GM18909 (cell line): ENCODE measurements at regions not wholly inside any gene's neighbourhood (a gene's known extent, or its start where the extent isn't known, plus 50 kb on each side); places are given as distances from the start of the nearest gene placed in this dataset.
"Not testable (repeated sequence)": the region's sequence is repeated elsewhere in the genome, so short reads cannot be mapped to it uniquely, and the experiment has no call there.

ENCODE experiments used
- ATAC-seq: cut with Tn5 transposase; IDR thresholded peaks from one replicate; pipeline ENCODE4 v1.9.1; 2021; ENCODE audit warnings: mild to moderate bottlenecking; ENCODE audit not compliant: unreplicated experiment, poor library complexity

DNA sequence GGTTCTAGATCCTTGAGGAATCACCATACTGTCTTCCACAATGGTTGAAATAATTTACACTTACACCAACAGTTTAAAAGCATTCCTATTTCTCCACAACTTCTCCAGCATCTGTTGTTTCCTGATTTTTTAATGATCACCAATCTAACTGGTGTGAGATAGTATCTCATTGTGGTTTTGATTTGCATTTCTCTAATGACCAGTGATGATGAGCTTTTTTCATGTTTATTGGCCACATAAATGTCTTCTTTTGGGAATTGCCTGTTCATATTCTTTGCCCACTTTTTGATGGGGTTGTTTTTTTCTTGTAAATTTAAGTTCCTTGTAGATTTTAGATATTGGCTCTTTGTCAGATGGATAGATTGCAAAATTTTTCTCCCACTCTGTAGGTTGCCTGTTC lies 138.2 kb downstream of the CXCL12 start:
- ATAC-seq = not testable (repeated sequence)

DNA sequence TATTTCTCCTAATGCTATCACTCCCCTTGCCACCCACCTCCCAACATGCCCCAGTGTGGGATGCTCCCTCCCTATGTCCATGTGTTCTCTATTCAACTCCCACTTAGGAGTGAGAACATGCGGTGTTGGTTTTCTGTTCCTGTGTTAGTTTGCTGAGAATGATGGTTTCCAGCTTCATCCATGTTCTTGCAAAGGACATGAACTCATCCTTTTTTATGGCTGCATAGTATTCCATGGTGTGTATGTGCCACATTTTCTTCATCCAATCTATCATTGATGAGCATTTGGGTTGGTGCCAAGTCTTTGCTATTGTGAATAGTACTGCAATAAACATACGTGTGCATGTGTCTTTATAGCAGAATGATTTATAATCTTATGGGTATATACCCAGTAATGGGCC lies 138.6 kb downstream of the CXCL12 start:
- ATAC-seq = not testable (repeated sequence)

- no peak for ATAC-seq
Measured at GRCh38 chr10:44245601-44245938, 139.3 kb downstream of the CXCL12 start.

DNA sequence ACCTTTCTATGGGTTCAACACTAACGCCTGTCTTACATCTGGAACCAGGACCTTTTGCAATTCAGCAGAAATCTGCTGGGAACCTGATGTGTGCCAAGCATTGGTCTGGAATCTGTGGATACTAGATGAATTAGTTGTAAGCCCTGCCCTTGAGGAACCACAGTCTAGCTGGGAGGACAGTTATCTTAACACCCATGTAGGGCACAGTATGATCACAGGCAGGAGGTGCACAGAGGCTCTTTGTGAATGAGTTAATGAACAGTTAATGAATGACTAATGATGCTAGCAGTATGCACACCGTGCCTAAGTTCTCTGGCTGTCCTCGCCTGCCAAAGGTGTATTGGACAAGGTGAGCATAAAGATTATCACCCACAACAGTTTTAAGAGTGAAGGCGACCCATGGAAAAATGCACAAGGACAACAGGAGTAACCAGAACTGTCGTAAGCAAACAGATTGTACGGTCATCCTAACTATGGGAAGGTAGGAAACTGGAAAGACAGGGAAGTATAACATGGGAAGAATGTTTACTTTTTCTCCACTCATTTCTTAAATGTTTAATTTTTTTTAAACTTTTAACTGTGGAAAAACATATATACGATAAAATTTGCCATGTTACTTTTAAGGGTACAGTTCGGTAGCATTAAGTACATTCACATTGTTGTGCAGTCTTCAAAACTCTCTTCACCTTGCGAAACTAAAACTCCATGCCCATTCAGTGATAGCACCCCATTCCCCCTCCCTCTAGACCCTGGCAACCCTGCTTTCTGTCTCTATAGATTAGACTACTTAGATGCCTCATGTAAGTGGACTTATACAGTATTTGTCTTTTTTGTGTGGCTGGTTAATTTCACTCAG lies 139.9 kb downstream of the CXCL12 start:
- no peak for ATAC-seq

- no peak for ATAC-seq
Measured at GRCh38 chr10:44243851-44244510, 140.9 kb downstream of the CXCL12 start.

DNA sequence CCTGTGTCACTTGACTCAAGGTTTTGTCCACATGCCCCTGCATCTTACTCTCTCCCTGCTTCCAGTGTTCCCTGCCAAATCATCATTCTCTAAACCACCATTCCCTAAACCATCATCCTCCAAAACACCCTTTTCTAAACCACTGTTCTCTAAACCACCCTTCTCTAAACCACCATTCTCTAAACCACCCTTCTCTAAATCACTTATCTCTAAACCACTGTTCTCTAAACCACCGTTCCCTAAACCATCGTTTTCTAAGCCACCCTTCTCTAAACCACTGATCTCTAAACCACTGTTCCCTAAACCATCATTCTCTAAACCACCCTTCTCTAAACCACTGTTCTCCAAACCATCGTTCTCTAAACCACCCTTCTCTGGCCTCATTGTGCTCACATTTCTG lies 142.1 kb downstream of the CXCL12 start:
- ATAC-seq = no peak

DNA sequence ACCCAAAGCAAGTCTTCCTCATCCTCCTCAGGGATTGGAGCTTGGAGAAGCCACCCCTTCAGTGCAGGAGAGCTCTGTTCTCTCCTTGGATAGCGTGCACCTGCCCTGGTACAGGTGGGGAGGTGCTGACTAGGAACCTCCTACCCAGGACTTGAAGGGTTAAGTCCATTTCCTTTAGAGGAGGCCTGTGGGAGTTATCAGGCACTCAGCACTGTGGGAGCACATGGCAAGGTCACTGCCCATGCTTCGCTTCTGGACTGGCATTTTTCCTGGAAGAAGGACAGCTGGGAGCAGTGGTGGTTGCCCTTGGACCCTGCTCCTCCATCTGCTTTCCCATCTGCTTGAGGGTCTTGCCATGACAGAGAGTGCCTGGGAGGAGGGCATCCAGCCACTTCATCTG lies 142.8 kb downstream of the CXCL12 start:
- no peak for ATAC-seq

GRCh38 chr10:44240584-44241205 lies 144.2 kb downstream of the CXCL12 start:
- ATAC-seq = no peak

DNA sequence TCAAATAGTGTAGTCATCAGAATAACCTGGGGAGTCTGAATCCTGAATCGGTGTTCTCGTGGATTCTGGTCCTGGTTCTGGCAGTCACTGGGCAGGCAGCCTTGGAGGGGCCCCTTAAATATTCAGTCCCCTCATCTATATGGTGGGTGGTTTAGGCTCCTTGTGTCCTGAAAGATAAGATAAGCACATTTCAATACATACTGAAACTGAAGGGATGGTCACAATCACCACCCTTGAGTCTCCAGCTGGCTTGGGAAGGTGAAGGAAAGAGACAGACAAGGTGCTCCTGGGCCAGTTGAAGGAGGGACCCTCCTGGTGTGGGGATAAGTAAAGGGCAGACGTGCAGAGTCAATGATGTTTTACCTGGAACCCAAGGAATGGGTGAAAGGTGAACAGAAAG lies 146.7 kb downstream of the CXCL12 start:
- ATAC-seq = no peak

DNA sequence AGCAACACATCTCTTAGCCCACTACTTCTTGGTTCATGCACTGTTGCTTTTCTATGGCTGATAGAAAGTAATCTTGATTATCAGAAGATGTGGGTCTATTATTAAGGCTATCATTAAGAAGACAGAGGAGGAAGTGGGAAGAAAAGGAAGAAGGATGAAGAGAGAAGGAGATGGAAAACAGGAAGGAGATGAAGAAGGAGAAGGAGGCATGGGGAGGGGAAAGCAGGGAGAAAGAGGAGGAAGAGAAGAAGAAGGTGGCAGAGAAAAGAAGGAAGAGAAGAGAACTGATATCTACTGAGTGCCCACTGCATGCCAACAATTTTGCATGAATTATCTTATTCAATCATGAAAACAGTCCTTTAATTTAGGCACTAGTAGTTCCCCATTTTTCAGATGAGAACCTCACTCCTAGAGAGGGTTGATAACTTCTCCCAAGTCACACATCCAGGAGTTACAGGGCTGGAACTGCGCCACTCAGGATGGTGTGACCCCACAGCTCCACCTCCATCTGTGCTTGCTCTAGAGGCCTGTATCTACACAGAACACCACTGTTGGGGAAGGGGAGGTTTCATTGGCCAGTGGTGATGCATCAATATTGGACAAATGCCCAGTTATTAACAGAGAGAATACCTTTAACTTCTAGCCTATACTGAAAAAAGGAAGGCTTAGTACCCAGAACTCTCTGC lies 147.4 kb downstream of the CXCL12 start:
- no peak for ATAC-seq

DNA sequence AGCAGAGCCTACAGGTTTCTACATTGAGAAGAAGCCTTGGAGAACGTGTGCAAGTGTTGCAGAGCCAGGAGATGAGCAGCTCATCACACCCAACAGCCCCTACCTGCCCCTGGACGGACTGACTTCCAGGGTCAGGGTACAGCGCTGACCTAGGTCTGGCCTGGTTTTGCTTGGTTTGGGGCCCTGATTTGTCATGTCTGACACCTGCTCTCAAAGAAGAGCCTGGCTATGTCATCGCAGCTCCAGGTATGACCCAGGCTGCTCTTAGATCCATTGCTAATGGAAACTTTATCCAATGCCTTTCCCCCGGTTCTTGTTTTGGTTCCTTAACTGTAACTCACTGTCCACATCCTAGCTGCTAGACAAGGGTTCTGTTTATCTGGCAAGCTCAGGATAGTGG lies 149.5 kb downstream of the CXCL12 start:
- ATAC-seq = no peak

DNA sequence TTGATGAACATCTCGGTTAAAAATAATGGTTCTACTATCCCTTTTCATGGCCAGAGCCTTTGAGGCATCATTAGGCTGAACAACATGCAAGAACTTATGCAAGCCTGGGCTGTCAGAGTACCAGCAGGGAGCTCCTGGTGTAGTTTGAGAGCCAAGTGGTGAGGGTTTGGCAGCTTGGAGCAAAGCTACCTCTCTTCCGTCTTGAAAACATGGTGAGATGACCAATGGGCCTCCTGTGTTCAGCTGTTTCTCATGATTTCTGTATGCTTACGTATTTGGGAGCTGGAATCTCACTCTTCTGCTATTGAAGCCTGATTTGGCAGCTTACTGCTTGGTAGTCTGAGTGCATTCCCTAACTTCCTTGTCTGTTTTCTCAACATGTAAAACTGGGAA lies 150.4 kb downstream of the CXCL12 start:
- ATAC-seq = no peak

GRCh38 chr10:44233561-44234482 lies 151.1 kb downstream of the CXCL12 start:
- no peak for ATAC-seq

DNA sequence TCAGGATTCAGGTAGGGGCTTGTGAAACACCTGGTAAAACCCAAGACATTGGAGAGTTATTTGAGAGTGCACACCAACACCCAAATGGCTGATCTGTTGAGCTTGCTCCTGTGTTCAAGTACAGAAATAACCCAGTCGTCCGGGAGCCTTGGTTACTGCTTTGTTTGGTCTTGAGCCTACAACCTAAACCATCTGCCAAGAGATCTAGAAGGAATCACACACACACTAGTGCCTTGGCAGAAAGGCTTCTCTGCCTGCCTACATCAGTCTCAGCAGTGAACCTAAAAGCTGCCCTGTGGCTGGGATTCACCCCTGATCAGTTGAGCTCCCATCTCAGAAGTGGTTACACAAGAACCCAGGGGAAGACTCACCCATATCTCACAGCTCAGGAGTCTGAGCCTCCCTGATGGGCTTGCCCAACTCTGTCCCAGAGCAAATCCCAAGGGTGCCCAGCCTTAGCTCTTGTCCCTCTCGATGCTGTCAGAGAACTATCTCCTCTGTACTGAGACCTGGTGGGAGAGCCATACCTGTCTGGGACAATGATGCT lies 167.6 kb downstream of the CXCL12 start:
- ATAC-seq = no peak

- ATAC-seq = no peak
Measured at GRCh38 chr10:44216073-44216472, 168.8 kb downstream of the CXCL12 start.

- ATAC-seq = no peak
Measured at GRCh38 chr10:44209811-44210210, 175.1 kb downstream of the CXCL12 start.

DNA sequence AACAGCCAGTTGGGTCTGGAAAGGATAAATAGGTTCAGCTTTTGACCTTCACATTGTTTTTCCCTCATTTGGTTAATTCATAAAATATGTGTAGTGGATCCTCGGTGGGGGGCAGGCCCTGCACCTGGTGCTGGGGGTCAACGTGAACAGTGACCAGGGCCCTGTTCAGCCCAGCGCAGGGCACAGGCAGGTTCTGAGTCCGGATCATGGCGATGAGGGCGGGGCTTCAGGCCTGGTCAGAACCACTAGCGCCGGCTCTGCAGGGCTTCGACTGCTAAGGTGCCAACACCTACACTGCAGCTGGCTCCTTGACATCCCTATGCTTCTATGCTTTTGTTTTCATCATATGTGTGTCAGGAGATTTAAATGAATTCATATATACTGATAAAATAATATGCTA lies 177.7 kb downstream of the CXCL12 start:
- ATAC-seq = no peak

DNA sequence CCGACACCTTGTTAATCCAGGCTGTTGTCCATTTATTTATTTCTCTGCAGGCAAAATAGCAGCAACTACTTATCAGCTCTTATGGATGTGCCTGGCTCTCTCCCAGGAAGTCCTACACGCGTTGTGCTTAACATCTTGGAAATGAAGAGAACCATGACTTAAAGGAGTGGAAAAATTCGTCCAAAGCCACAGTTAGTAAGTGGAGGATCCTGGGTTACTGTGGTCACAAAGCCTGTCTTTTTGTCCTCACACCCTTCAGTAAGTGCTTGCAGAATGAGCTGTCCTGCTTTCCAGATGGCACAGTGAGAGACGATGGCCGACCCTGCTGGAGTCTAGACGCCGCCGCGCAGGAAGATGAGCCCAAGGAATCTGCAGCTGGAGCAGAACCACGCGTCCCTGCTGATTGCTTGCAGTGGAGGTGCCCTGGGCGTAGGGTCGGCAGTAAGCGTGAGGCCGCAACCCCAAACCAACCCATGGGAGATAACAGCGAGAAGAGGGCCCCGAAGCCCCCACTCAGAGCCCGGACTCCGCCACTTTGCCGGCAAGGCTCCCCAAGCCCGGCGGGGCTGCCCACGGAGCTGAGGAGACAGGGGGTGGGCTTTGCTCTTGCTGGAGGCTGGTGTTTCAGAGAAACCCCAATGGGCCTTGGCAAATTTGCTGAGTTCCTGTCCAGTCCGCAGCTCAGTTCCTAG lies 178.6 kb downstream of the CXCL12 start:
- ATAC-seq = no peak

DNA sequence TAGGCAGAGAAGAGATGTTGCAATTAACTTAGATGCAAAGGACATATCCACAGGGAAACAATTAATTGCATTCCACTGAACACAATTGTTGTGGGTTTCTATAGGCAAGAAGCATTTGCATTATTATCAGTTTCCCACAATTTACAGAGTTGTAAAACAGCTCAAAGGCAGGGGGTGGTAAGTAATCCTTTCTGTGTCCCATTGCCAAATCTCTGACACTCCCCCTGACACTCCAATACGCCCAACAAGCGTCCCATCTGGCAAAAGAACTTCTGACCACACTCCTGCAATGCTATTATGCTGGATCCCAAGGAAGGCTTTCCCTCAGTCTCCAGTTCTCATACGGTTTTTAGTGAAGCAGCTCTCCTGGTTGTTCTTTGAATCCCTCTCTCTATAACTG lies 179.8 kb downstream of the CXCL12 start:
- ATAC-seq = no peak
